ENCODE measurements at regions not wholly inside any gene's neighbourhood (a gene's known extent, or its start where the extent isn't known, plus 50 kb on each side); places are given as distances from the start of the nearest gene placed in this dataset.

DNA sequence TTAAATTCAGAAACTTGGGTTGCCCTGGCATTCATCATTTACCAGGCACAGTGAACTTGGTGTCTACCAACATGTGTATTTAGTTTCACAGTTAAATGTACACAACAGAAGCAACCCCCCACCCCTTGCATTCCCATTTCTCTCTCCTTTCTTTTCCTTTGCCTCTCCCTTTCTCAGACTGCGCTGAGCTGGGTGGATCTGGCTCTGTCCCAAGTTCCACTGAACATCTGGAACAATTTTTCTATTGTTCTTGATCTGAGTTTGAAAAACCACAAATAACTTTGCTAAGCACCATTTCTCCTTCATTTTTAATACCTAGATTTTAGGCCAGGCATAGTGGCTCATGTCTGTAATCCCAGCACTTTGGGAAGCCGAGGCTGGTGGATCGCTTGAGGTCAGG, 242.2 kb downstream of the ABHD5 start:
- DNase-seq (ENCODE audit: insufficient read length, low spot score) (no peak), FAIRE-seq (no peak)

GRCh38 chr3:43948013-43948412, 257.3 kb downstream of the ABHD5 start:
- DNase-seq (ENCODE audit: insufficient read length, low spot score) (no peak), FAIRE-seq (no peak)

- DNase-seq (ENCODE audit: insufficient read length, low spot score): no peak
- FAIRE-seq: no peak
Observed at GRCh38 chr3:43949594-43949993, 258.9 kb downstream of the ABHD5 start.

DNA sequence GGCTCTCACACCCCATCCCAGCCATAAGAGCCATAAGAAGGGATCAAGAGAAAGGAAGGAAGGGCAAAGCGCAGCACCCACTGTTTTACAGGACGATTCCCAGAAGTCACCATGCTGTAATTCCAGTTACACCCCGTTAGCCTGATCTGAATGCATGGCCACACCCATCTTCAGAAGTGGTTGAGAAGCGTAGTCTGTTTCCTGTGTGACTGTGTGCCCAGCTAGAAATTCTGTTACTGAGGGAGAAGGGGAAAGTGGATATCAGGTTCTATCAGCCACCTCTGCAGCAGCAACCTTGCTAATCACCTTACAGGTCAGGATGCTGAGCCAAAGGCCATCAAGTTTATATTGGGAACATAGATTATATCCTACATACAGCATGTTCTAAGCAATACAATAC, 260.0 kb downstream of the ABHD5 start:
- DNase-seq (ENCODE audit: insufficient read length, low spot score) (no peak), FAIRE-seq (no peak)

- DNase-seq (ENCODE audit: insufficient read length, low spot score): no peak
- no peak for FAIRE-seq
Observed at GRCh38 chr3:43951813-43952212, 261.1 kb downstream of the ABHD5 start.

- no peak for FAIRE-seq
- DNase-seq (ENCODE audit: insufficient read length, low spot score): no peak
Observed at GRCh38 chr3:43953380-43953779, 262.6 kb downstream of the ABHD5 start.

DNA sequence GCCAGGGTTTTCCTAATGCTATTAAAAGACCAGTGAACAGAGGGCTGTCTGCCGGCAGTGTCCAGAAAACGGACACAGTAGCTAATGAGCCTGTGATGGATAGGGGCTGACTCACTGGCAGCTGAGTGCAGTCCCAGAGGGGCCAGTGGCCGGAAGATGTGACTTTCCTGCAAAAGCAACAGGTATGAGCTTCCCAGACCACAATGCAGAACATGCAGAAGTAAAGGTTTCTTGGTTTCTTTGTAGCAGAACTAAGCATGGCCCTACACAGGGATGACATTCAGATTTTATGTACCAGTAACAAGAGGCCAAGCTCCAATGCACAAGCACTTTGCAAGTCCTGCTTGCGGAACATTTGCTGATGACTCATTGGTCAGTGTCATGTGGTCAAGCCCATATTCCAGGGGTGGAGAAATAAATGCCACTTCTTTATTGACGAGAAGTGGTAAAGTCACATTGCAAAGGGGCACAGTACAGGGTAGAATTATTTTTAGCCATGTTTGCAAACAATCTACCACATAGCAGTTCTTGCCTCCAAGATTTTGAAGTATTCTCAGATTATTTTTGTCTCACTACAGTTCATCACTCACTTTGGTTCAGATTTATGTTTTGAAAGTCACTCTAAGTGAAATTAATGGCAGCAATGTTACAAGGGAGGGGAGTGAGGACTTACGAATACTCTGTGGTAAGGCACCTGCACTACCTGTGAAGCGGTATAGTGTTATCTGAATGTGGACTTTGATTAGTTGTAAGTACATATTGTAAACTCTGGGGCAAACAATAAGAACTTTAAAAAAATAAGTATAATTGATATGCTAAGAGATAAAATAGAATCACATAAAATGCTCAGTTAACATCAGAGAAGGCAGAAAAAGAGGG, 263.3 kb downstream of the ABHD5 start:
- no peak for DNase-seq (ENCODE audit: insufficient read length, low spot score)

GRCh38 chr3:43956945-43957344, 266.2 kb downstream of the ABHD5 start:
- FAIRE-seq: no peak
- no peak for DNase-seq (ENCODE audit: insufficient read length, low spot score)

More for the DNA sequence above, 263.3 kb downstream of the ABHD5 start:
- FAIRE-seq: no peak

DNA sequence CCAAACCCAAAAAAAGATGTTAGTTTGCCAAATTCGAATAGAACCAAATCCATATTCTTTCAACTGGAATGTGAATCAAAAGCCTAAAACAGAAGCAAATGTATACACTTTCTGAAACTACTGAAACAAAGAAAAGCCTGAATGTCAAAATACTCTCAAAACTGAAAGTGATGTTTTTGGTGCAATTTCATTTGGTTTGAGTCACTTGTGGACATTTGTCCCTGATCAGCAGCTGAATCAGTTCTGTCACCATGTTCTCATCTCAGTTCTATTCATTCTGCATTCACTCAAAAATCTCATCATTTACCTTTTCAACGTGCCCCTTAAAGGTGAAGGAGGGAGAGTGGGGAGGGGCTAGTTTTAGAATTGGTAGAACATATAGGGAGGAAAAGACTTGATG, 266.8 kb downstream of the ABHD5 start:
- FAIRE-seq (no peak), DNase-seq (ENCODE audit: insufficient read length, low spot score) (no peak)

- DNase-seq (ENCODE audit: insufficient read length, low spot score): no peak
- no peak for FAIRE-seq
Observed at GRCh38 chr3:43958005-43958770, 267.4 kb downstream of the ABHD5 start.

GRCh38 chr3:43958973-43959372, 268.2 kb downstream of the ABHD5 start:
- FAIRE-seq (no peak), DNase-seq (ENCODE audit: insufficient read length, low spot score) (no peak)

- DNase-seq (ENCODE audit: insufficient read length, low spot score) (no peak), FAIRE-seq (no peak)
Observed at GRCh38 chr3:43959498-43960447, 269.0 kb downstream of the ABHD5 start.

- FAIRE-seq (no peak), DNase-seq (ENCODE audit: insufficient read length, low spot score) (no peak)
Observed at GRCh38 chr3:43960448-43960840, 269.7 kb downstream of the ABHD5 start.

DNA sequence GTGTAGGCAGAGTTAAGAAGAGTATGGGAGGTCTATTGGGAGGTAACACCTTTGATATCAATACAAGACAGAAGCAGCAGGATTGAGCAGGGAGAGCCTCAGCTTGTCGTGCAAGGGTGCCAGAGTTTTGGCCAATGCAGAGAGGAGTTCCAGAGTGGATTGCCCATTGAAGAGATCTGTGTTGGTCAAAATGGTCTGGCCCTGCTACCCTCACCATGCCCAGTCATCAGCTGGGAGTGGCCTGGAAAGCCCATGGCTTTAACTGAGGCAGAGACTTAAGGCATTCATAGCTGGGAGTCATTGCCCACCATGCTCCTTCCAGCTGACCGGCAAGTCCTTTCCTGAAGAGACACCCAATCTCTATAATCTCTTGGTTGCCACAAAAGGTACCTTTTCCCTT, 271.3 kb downstream of the ABHD5 start:
- no peak for FAIRE-seq
- DNase-seq (ENCODE audit: insufficient read length, low spot score): no peak

DNA sequence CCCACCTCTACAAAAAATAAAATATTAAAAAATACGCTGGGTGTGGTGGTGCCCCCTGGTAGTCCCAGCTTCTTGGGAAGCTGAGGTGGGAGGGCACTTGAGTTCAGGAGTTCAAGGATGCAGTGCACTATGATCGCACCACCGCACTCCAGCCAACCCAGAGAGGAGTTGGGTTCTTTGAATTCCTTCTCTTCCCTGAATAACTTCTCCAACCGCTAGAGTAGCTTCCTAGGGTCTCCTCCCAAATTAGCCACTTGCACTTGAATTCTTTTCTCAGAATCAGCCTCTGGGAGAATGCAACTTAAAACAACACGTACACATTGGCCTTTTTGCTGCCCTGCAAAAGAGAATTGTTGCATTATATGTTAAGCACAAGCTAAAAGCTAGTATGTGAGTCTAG, 272.5 kb downstream of the ABHD5 start:
- FAIRE-seq: no peak

GRCh38 chr3:43964640-43965039, 273.9 kb downstream of the ABHD5 start:
- DNase-seq (ENCODE audit: insufficient read length, low spot score): no peak
- FAIRE-seq: no peak

More for the DNA sequence above, 272.5 kb downstream of the ABHD5 start:
- no peak for DNase-seq (ENCODE audit: insufficient read length, low spot score)

- DNase-seq (ENCODE audit: insufficient read length, low spot score): no peak
- no peak for FAIRE-seq
Observed at GRCh38 chr3:43965656-43966055, 274.9 kb downstream of the ABHD5 start.

DNA sequence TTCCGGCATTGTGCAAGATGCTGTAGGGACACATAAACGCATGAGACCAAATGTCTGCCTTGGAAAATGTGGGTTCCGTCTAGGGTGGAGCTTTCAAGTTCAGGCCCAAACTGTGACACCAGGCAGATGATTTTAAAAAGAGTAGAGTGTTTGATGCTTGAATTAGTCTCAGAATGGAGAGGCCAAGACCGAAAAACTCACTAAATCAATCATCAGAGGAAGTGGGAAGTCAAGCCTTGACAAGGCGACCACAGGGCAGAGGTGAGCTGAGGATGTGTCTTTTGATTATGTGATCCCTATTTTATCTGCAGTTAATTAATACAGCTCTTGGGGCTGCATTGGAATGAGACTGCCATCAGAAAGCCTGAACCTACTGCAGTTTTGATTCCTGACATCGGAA, 275.4 kb downstream of the ABHD5 start:
- FAIRE-seq: no peak

DNA sequence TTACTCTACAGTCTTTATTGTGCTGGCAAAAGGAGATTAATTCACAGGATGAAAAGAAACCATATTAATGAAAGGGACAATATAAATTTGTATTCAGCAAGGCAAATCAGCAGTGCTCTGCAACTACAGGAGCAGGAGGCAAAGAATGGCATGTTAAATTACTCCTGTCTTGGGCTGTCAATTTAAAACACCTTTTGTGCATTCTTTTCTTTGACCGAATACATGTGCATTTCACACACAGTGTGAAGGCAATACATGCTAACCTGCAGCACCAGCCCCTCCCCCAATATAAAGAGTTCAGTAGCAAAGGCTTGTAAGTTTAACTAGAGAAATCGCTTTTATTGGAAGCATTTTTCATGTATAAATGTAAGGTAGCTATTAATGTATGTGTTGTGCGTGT, 275.2 kb upstream of the TOPAZ1 start:
- FAIRE-seq: peak; percentile 8
- DNase-seq (ENCODE audit: insufficient read length, low spot score): no peak

More for the DNA sequence above, 275.4 kb downstream of the ABHD5 start:
- DNase-seq (ENCODE audit: insufficient read length, low spot score): no peak

DNA sequence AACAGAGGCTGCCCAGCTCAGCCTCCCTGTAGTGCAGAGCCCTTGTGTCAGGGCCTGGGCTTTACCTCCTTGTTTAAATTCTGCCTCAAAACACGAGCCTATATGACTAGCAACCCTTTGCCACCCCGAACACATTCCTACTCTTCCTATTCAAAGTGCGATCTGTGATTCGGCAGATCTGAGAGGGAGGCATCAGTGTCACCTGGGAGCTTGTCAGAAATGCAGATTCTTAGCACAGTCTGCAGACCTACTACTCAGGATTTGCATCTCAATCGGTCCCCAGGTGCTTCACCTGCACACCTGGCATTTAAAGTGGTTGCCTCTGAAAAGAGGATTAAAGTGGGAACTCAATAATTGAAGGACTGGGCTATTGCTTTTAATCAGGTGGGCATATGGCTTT, 273.2 kb upstream of the TOPAZ1 start:
- DNase-seq (ENCODE audit: insufficient read length, low spot score) (no peak), FAIRE-seq (no peak)

DNA sequence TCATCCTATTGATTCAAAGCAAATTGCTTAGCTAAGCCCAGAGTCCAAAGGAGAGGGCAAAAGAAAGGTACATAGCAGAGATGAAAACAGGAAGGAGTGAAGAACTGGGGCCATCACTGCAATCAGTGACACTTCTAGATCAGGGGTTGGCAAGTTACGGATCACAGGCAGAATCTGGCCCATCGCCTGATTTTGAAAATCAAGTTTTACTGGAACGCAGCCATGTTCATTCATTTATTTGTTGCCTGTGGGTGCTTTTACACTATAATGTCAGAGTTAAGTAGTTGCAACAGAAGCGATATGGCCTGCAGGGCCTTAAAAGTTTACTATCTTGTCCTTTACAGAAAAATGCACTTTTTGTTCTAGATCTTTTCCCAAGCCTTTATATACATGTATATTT, 271.7 kb upstream of the TOPAZ1 start:
- FAIRE-seq (no peak), DNase-seq (ENCODE audit: insufficient read length, low spot score) (no peak)
